ENCODE measurements at regions not wholly inside any gene's neighbourhood (a gene's known extent, or its start where the extent isn't known, plus 50 kb on each side); places are given as distances from the start of the nearest gene placed in this dataset.
"Not testable (repeated sequence)": the region's sequence is repeated elsewhere in the genome, so short reads cannot be mapped to it uniquely, and the experiment has no call there.

GRCh38 chr13:33340631-33341030 lies 55.1 kb upstream of the STARD13 start:
- no peak for DNase-seq

GRCh38 chr13:33341861-33342452 lies 56.4 kb upstream of the STARD13 start:
- DNase-seq, result no peak

- DNase-seq, result no peak
Observed at GRCh38 chr13:33345842-33346241, 60.3 kb upstream of the STARD13 start.

GRCh38 chr13:33347861-33348260 lies 62.3 kb upstream of the STARD13 start:
- no peak for DNase-seq

- no peak for DNase-seq
Observed at GRCh38 chr13:33348366-33348765, 62.8 kb upstream of the STARD13 start.

- DNase-seq, result no peak
Observed at GRCh38 chr13:33349288-33349985, 63.9 kb upstream of the STARD13 start.

- peak; percentile 79 for DNase-seq
Observed at GRCh38 chr13:33349986-33350826, 64.7 kb upstream of the STARD13 start.

GRCh38 chr13:33351319-33351718 lies 65.8 kb upstream of the STARD13 start:
- no peak for DNase-seq

- no peak for DNase-seq
Observed at GRCh38 chr13:33352041-33352440, 66.5 kb upstream of the STARD13 start.

- no peak for DNase-seq
Observed at GRCh38 chr13:33352526-33352925, 67.0 kb upstream of the STARD13 start.

GRCh38 chr13:33353210-33353609 lies 67.7 kb upstream of the STARD13 start:
- no peak for DNase-seq

- no peak for DNase-seq
Observed at GRCh38 chr13:33353646-33354045, 68.1 kb upstream of the STARD13 start.

GRCh38 chr13:33355201-33355895 lies 69.8 kb upstream of the STARD13 start:
- no peak for DNase-seq

GRCh38 chr13:33358076-33358475 lies 72.5 kb upstream of the STARD13 start:
- not testable (repeated sequence) for DNase-seq

GRCh38 chr13:33362986-33363727 lies 77.6 kb upstream of the STARD13 start:
- no peak for DNase-seq

- DNase-seq, result no peak
Observed at GRCh38 chr13:33364192-33364591, 78.6 kb upstream of the STARD13 start.

GRCh38 chr13:33366469-33367062 lies 81.0 kb upstream of the STARD13 start:
- DNase-seq, result no peak

GRCh38 chr13:33367171-33367895 lies 81.8 kb upstream of the STARD13 start:
- no peak for DNase-seq

- DNase-seq, result no peak
Observed at GRCh38 chr13:33367926-33368325, 82.4 kb upstream of the STARD13 start.

- no peak for DNase-seq
Observed at GRCh38 chr13:33369073-33369472, 83.5 kb upstream of the STARD13 start.

Measured in muscle of arm (tissue), 1 donor.